ENCODE measurements at regions not wholly inside any gene's neighbourhood (a gene's known extent, or its start where the extent isn't known, plus 50 kb on each side); places are given as distances from the start of the nearest gene placed in this dataset.

DNA sequence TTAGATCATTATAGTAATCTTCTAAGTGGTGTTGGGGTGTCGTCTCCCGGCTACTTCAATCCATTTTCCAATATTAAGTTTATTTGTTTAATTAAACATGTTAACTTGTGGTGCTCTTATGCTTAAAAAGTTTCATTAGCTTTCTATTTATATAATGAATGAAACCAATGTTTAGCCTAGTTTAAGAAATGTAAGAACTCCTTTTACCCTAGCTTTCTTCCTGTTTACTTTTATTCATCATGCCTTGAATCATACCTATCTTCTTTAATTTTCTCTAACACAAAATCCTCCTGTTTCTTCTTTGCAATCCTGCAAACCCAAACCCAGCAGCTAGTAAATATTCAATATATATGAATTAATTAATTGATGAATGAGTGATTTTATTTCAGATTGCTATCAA, 1276.7 kb upstream of the PIK3C3 start:
- TF ChIP-seq, protein P1, sequence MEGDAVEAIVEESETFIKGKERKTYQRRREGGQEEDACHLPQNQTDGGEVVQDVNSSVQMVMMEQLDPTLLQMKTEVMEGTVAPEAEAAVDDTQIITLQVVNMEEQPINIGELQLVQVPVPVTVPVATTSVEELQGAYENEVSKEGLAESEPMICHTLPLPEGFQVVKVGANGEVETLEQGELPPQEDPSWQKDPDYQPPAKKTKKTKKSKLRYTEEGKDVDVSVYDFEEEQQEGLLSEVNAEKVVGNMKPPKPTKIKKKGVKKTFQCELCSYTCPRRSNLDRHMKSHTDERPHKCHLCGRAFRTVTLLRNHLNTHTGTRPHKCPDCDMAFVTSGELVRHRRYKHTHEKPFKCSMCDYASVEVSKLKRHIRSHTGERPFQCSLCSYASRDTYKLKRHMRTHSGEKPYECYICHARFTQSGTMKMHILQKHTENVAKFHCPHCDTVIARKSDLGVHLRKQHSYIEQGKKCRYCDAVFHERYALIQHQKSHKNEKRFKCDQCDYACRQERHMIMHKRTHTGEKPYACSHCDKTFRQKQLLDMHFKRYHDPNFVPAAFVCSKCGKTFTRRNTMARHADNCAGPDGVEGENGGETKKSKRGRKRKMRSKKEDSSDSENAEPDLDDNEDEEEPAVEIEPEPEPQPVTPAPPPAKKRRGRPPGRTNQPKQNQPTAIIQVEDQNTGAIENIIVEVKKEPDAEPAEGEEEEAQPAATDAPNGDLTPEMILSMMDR (IDR thresholded peaks at IDR 0.05; ENCODE audit: extremely low read depth in 1 of 2, insufficient read depth in 1 of 2, low read depth in 1 of 2, low read length in 2 of 2): no peak
- TF ChIP-seq EZH2 (IDR thresholded peaks at IDR 0.05; ENCODE audit: borderline replicate concordance, low read depth, low read length, severe bottlenecking) (no peak), POLR2AphosphoS5 (IDR thresholded peaks at IDR 0.05; ENCODE audit: insufficient read depth, low read depth, low read length) (no peak), POLR2A (IDR thresholded peaks at IDR 0.05; ENCODE audit: low read depth, low read length) (no peak), MAX (IDR thresholded peaks at IDR 0.05; ENCODE audit: insufficient read depth, insufficient read length) (no peak), JUN (IDR thresholded peaks at IDR 0.05; ENCODE audit: borderline replicate concordance, insufficient read depth, insufficient read length, low read depth) (no peak), MYC (IDR thresholded peaks at IDR 0.05; ENCODE audit: low read depth, low read length) (no peak), FOS (IDR thresholded peaks at IDR 0.05; ENCODE audit: borderline replicate concordance, insufficient read depth, low read length) (no peak), GATA2 (IDR thresholded peaks at IDR 0.05; ENCODE audit: insufficient read depth, insufficient read length, low read depth, low read length) (no peak)

Measured in endothelial cell of umbilical vein (primary cell).